ENCODE measurements at regions not wholly inside any gene's neighbourhood (a gene's known extent, or its start where the extent isn't known, plus 50 kb on each side); places are given as distances from the start of the nearest gene placed in this dataset.

- TF ChIP-seq CTCF (conservative IDR thresholded peaks at IDR 0.05) (no peak), ZFX (IDR thresholded peaks at IDR 0.05) (no peak)
Observed at GRCh38 chr18:29523371-29523770, 1346.4 kb upstream of the CDH2 start.
